ENCODE measurements at regions not wholly inside any gene's neighbourhood (a gene's known extent, or its start where the extent isn't known, plus 50 kb on each side); places are given as distances from the start of the nearest gene placed in this dataset.
"Not testable (repeated sequence)": the region's sequence is repeated elsewhere in the genome, so short reads cannot be mapped to it uniquely, and the experiment has no call there.

- intact Hi-C loops (cut with DNase I; ENCODE audit: low total_unique reads) = no loop called here
- no peak overlapping the region for H3K4me3 ChIP-seq
- H3K9me3 ChIP-seq = no peaks in the 10 kb centered on the region
- no peak for DNase-seq
- no peaks in the 10 kb centered on the region for H3K27me3 ChIP-seq
- WGBS, 5 donors = 63 to 78% (median 76%) methylated on average over 3 of the region's 3 CpGs
- TF ChIP-seq EP300 (IDR thresholded peaks at IDR 0.05) (no peak), POLR2A (IDR thresholded peaks at IDR 0.05) (no peak), CTCF (IDR thresholded peaks at IDR 0.05) (no peak), POLR2AphosphoS5 (IDR thresholded peaks at IDR 0.05) (no peak)
- H3K4me1 ChIP-seq = peaks cover 0 to 11% (median 4%) of the 10 kb centered on the region in 4 donors
- H3K36me3 ChIP-seq = no peaks in the 10 kb centered on the region
- no peak overlapping the region for H3K27ac ChIP-seq
Observed at GRCh38 chr6:155880900-155881299, 425.3 kb upstream of the NOX3 start.

- intact Hi-C loops (cut with DNase I; ENCODE audit: low total_unique reads) = no loop called here
- no peak for TF ChIP-seq EP300 (IDR thresholded peaks at IDR 0.05)
- TF ChIP-seq POLR2AphosphoS5 (IDR thresholded peaks at IDR 0.05) = no peak
- H3K4me3 ChIP-seq = no peak overlapping the region
- no peaks in the 10 kb centered on the region for H3K27me3 ChIP-seq
- no peaks in the 10 kb centered on the region for H3K36me3 ChIP-seq
- H3K27ac ChIP-seq = no peak overlapping the region
- H3K4me1 ChIP-seq = no peaks in the 10 kb centered on the region
- H3K9me3 ChIP-seq = no peaks in the 10 kb centered on the region
- WGBS, 5 donors = 79 to 93% (median 85%) methylated on average over 6 of the region's 6 CpGs
- DNase-seq = no peak
Observed at GRCh38 chr6:155872961-155873360, 417.3 kb upstream of the NOX3 start.

DNA sequence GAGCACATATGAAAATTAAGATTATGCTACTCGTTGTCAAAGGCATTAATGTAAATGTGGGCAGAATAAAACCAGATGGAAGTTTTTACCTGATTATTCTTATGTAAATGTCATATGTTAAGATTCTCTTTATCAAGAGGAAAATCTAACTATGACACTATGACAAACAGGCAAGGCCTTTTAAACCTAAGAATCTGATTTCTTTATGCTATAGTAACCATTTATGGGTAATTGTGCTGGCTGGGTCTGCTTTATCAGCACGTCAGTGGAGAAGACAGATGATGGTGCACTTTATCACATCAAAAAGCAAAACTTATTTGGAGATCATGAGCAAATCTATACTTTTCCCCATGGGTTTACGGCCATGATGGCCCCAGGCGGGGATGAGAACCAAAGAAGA is 412.0 kb upstream of the NOX3 start:
- intact Hi-C loops (cut with DNase I; ENCODE audit: low total_unique reads) = no loop called here
- Histone ChIP-seq H3K36me3 (no peaks in the 10 kb centered on the region), H3K9me3 (no peaks in the 10 kb centered on the region), H3K27me3 (no peaks in the 10 kb centered on the region), H3K27ac (no peak overlapping the region), H3K4me3 (no peak overlapping the region), H3K4me1 (no peaks in the 10 kb centered on the region)
- no peak for DNase-seq
- WGBS, 5 donors = 89 to 95% (median 92%) methylated on average over 4 of the region's 4 CpGs
- no peak for TF ChIP-seq EP300 (IDR thresholded peaks at IDR 0.05)
- TF ChIP-seq CTCF (IDR thresholded peaks at IDR 0.05) = no peak
- no peak for TF ChIP-seq POLR2AphosphoS5 (IDR thresholded peaks at IDR 0.05)
- no peak for TF ChIP-seq POLR2A (IDR thresholded peaks at IDR 0.05)

DNA sequence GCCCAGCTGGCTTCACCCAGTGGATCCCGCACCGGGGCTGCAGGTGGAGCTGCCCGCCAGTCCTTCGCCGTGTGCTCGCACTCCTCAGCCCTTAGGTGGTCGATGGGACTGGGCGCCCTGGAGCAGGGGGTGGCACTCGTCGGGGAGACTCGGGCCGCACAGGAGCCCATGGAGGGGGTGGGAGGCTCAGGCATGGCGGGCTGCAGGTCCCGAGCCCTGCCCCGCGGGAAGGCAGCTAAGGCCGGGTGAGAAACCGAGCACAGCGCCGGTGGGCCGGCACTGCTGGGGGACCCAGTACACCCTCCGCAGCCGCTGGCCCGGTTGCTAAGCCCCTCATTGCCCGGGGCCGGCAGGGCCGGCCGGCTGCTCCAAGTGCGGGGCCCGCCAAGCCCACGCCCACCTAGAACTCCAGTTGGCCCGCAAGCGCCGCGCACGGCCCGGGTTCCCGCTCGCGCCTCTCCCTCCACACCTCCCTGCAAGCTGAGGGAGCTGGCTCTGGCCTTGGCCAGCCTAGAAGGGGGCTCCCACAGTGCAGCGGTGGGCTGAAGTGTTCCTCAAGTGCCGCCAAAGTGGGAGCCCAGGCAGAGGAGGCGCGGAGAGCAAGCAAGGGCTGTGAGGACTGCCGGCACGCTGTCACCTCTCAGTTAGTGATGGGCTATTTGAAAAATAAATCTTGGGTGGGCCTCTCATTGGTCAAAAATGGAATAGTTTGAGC is 411.2 kb upstream of the NOX3 start:
- intact Hi-C loops (cut with DNase I; ENCODE audit: low total_unique reads); H3K27me3 ChIP-seq; H3K4me1 ChIP-seq; H3K9me3 ChIP-seq; H3K36me3 ChIP-seq; H3K4me3 ChIP-seq; H3K27ac ChIP-seq; DNase-seq: not testable (repeated sequence)
- 94 to 100% (median 98%) methylated on average over 3 to 46 of the region's 46 CpGs for WGBS, 5 donors

DNA sequence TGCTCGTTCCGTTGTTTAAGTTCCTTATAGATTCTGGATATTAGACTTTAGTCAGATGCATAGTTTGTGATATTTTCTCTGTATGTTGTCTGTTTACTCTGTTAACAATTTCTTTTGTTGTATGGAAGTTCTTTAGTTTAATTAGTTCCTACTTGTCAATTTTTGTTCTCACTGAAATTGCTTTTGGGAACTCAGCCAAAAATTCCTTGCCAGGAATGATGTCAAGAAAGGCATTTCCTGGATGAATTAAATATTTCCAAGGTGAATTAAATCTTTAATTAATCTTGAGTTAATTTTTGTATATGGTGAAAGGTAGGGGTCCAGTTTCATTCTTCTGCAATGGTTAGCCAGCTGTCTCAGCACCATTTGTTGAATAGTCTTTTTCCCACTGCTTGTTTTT is 406.2 kb upstream of the NOX3 start:
- H3K9me3 ChIP-seq = peaks cover 0 to 22% (median 16%) of the 10 kb centered on the region in 4 donors
- no peaks in the 10 kb centered on the region for H3K27me3 ChIP-seq
- H3K36me3 ChIP-seq = no peaks in the 10 kb centered on the region
- no peak overlapping the region for H3K27ac ChIP-seq
- no peak overlapping the region for H3K4me3 ChIP-seq
- DNase-seq = no peak
- intact Hi-C loops (cut with DNase I; ENCODE audit: low total_unique reads) = no loop called here
- WGBS, 5 donors = 29 to 73% (median 57%) methylated on average over 2 of the region's 2 CpGs
- TF ChIP-seq POLR2AphosphoS5 (IDR thresholded peaks at IDR 0.05) = no peak
- TF ChIP-seq POLR2A (IDR thresholded peaks at IDR 0.05) = no peak
- no peak for TF ChIP-seq CTCF (IDR thresholded peaks at IDR 0.05)
- no peak for TF ChIP-seq EP300 (IDR thresholded peaks at IDR 0.05)
- H3K4me1 ChIP-seq = no peaks in the 10 kb centered on the region

GRCh38 chr6:155858906-155859305 is 403.3 kb upstream of the NOX3 start:
- peaks cover 0 to 22% (median 16%) of the 10 kb centered on the region in 4 donors for H3K9me3 ChIP-seq
- 74 to 95% (median 79%) methylated on average over 4 of the region's 4 CpGs for WGBS, 5 donors
- H3K36me3 ChIP-seq; H3K4me3 ChIP-seq; H3K4me1 ChIP-seq; H3K27ac ChIP-seq; intact Hi-C loops (cut with DNase I; ENCODE audit: low total_unique reads); H3K27me3 ChIP-seq; DNase-seq: not testable (repeated sequence)

Measured in stomach (tissue), 8 donors.